ENCODE measurements at regions not wholly inside any gene's neighbourhood (a gene's known extent, or its start where the extent isn't known, plus 50 kb on each side); places are given as distances from the start of the nearest gene placed in this dataset.

GRCh38 chr6:113187661-113188060 is 669.5 kb upstream of the MARCKS start:
- TF ChIP-seq CTCF (IDR thresholded peaks at IDR 0.05; ENCODE audit: insufficient read depth, low read length) (no peak), POLR2AphosphoS5 (IDR thresholded peaks at IDR 0.05; ENCODE audit: low read depth) (no peak), GABPA (IDR thresholded peaks at IDR 0.05; ENCODE audit: low read depth) (no peak), REST (IDR thresholded peaks at IDR 0.05; ENCODE audit: insufficient replicate concordance, low read depth) (no peak)
